NCI-H146 (cell line): ENCODE measurements at regions not wholly inside any gene's neighbourhood (a gene's known extent, or its start where the extent isn't known, plus 50 kb on each side); places are given as distances from the start of the nearest gene placed in this dataset.

ENCODE experiments used
- DNase-seq: peaks from one replicate; lab custom pipeline; 2025; lab: John Stamatoyannopoulos, UW

GRCh38 chr4:187183346-187183745 lies 459.7 kb upstream of the FAT1 start:
- no peak for DNase-seq

- no peak for DNase-seq
Measured at GRCh38 chr4:187183826-187184225, 460.2 kb upstream of the FAT1 start.

- no peak for DNase-seq
Measured at GRCh38 chr4:187184508-187184907, 460.9 kb upstream of the FAT1 start.

GRCh38 chr4:187188118-187188517 lies 464.5 kb upstream of the FAT1 start:
- no peak for DNase-seq

GRCh38 chr4:187188741-187189140 lies 465.1 kb upstream of the FAT1 start:
- DNase-seq, result no peak

GRCh38 chr4:187190390-187190789 lies 466.7 kb upstream of the FAT1 start:
- no peak for DNase-seq

- DNase-seq, result no peak
Measured at GRCh38 chr4:187191676-187192075, 468.0 kb upstream of the FAT1 start.

- no peak for DNase-seq
Measured at GRCh38 chr4:187192266-187192665, 468.6 kb upstream of the FAT1 start.

- no peak for DNase-seq
Measured at GRCh38 chr4:187193141-187193540, 469.5 kb upstream of the FAT1 start.

- DNase-seq, result no peak
Measured at GRCh38 chr4:187204389-187204918, 480.8 kb upstream of the FAT1 start.

GRCh38 chr4:187207931-187208330 lies 484.3 kb upstream of the FAT1 start:
- DNase-seq, result no peak

GRCh38 chr4:187208651-187209050 lies 485.0 kb upstream of the FAT1 start:
- no peak for DNase-seq

GRCh38 chr4:187209921-187210613 lies 486.4 kb upstream of the FAT1 start:
- no peak for DNase-seq

GRCh38 chr4:187212446-187213080 lies 488.9 kb upstream of the FAT1 start:
- no peak for DNase-seq

GRCh38 chr4:187215438-187215837 lies 491.8 kb upstream of the FAT1 start:
- DNase-seq, result no peak

- no peak for DNase-seq
Measured at GRCh38 chr4:187218705-187219245, 495.1 kb upstream of the FAT1 start.

GRCh38 chr4:187224560-187224959 lies 500.9 kb upstream of the FAT1 start:
- no peak for DNase-seq

GRCh38 chr4:187227907-187228704 lies 504.4 kb upstream of the FAT1 start:
- no peak for DNase-seq

GRCh38 chr4:187232196-187232595 lies 508.5 kb upstream of the FAT1 start:
- DNase-seq, result no peak

GRCh38 chr4:187232796-187233195 lies 509.1 kb upstream of the FAT1 start:
- DNase-seq, result no peak

- DNase-seq, result no peak
Measured at GRCh38 chr4:187235456-187236170, 512.0 kb upstream of the FAT1 start.
